NOMO-1 (cell line): ENCODE measurements at regions not wholly inside any gene's neighbourhood (a gene's known extent, or its start where the extent isn't known, plus 50 kb on each side); places are given as distances from the start of the nearest gene placed in this dataset.
"Not testable (repeated sequence)": the region's sequence is repeated elsewhere in the genome, so short reads cannot be mapped to it uniquely, and the experiment has no call there.

Experiments used
- DNase-seq, 2 experiments: peaks; one replicate each; lab custom pipeline; 2025; ENCODE audit not compliant: unreplicated experiment in 2 of 2; lab: John Stamatoyannopoulos, UW

- no peak for DNase-seq
Observed at GRCh38 chr18:33820517-33821371, 242.7 kb downstream of the ASXL3 start.

- DNase-seq: not testable (repeated sequence)
Observed at GRCh38 chr18:33819692-33820343, 241.8 kb downstream of the ASXL3 start.

GRCh38 chr18:33818145-33818544, 240.1 kb downstream of the ASXL3 start:
- no peak for DNase-seq

- DNase-seq: no peak
Observed at GRCh38 chr18:33817096-33817495, 239.1 kb downstream of the ASXL3 start.

- DNase-seq: no peak
Observed at GRCh38 chr18:33814546-33814945, 236.5 kb downstream of the ASXL3 start.

- no peak for DNase-seq
Observed at GRCh38 chr18:33812186-33812585, 234.2 kb downstream of the ASXL3 start.

- DNase-seq: no peak
Observed at GRCh38 chr18:33805592-33805991, 227.6 kb downstream of the ASXL3 start.

- no peak for DNase-seq
Observed at GRCh38 chr18:33804258-33804657, 226.2 kb downstream of the ASXL3 start.

- no peak for DNase-seq
Observed at GRCh38 chr18:33803636-33804035, 225.6 kb downstream of the ASXL3 start.

GRCh38 chr18:33802955-33803354, 224.9 kb downstream of the ASXL3 start:
- DNase-seq: no peak
